CD4-positive, alpha-beta T cell treated with Interleukin-15 for 4 hours (primary cell): ENCODE measurements at regions not wholly inside any gene's neighbourhood (a gene's known extent, or its start where the extent isn't known, plus 50 kb on each side); places are given as distances from the start of the nearest gene placed in this dataset.

Experiments used
- DNase-seq: peaks from one replicate; pipeline ENCODE4 v3.0.0-alpha.2; 2020; ENCODE audit warnings: low spot score

DNA sequence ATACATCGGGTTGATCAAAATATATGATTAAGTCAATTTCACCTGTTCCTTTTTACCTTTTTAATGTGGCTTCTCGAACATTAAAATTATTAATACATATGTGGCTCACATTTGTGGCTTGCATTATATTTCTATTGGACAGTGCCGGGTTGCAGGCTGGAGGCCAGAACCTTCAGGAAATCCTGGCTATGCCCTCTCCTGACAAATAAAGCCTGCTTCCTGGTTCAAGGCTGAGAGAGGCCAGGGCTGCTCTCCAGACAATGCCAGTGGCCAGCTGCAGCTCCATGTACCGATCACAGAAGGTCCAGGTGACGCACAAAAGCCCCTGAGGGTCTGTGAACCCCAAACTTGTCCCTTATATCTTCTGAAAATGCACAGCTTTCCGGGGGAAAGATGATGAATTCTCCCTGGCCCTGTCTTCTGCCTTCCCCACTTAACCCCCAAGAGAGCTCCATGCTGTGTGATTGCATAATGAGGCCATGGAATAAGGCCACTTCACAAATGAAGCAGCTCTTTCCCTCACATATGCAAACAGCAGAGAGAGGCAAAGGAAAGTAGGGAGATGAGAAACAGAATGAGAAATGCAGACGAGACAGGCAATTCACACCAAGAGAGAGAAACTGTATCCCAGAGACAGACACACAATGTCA lies 241.2 kb downstream of the BCOR start:
- DNase-seq: no peak

DNA sequence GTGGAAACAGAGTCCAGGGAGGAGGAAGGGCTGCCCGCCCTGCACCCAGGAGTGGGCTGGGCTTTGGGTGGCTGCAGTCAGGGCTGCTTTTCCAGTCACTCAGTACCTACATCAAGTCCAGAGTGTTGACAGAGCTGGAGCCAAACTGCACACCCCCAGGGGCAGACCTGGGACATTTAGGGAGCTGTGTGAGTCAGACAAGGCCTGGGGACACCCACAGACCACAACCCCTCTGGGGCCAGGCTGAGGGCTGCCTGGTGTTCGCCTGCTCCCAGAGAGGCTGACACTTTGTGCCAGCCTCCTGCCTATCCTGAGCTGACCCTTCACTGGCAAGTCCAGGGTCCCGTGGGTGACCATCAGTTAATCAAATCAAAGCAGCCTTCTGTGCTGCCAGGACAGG lies 240.0 kb downstream of the BCOR start:
- no peak for DNase-seq

DNA sequence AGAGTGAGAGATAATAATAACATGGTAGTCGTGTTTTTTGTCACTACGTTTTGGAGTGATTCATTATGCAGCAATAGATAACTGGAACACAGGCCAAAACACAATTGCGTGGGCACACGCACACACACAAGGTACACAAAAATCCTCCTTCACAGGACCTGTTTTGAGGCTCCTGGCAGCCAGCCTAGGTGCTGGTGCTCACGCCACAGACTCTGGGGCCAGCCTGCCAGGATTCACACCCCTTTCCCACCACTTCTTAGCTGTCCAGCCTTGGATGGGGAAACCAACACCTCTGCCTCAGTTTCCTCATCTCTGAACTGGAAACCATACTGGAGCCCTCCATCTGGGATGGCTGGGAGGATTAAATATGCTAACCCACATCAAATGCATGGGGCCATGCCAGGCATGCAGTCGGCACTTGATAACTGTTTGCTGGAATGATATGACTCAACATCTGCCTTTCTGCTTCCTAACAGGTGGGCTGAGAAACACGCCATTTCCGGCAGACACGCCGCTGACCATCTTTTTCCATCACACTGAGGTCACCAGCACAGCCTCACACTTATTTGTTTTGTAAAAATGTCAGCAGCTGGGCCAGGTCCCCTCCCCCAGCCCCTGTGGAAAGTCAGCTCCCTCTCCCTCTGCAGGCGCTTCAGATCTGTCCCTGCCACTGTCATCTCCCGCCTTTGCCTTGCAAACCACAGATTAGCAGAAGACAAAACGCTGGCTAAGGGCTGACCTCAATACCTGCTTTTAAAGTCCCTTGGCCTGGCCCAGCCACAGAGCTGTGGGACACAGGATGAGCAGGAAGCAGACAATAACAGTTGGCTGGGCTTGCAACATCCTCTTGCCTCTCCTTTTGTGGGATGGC lies 237.5 kb downstream of the BCOR start:
- peak; percentile 74 for DNase-seq

DNA sequence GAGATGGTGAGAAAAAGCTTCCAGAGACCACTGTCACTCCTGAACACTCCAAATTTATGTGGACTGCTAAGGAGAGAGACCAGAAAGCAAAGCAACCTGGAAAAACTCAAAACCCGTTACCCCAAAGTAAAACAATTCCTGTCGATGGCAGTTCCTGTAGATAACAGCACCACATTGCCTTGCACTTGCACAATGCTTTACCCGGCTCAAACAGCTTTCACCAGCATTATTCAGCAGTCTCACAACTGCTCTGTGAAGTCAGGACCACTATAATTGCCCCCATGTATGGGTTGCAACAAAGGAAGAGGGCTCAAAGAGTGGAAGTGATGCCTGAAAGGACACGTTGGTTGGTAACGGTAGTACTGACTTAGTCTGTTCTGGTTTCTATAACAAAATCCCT lies 234.8 kb downstream of the BCOR start:
- DNase-seq: no peak

DNA sequence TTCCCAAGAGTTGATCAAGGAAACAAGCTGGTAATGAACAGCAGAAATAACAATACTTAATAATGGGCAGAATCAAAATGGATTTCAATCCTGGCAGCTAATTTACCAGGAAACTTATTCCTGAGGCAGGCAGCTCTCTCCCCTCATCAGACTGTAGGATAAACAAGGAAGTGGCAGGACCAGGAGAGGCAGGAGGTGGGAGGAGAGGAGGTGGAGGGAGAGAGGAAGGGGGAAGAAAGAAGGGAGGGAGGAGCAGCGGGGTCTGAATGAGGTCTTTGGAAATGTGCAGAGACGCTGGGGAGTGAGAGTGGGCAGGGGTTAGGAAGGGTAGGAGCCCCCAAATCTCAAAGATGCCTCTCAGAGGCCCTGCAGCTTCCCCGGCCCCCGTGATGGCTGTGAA lies 231.5 kb downstream of the BCOR start:
- no peak for DNase-seq

DNA sequence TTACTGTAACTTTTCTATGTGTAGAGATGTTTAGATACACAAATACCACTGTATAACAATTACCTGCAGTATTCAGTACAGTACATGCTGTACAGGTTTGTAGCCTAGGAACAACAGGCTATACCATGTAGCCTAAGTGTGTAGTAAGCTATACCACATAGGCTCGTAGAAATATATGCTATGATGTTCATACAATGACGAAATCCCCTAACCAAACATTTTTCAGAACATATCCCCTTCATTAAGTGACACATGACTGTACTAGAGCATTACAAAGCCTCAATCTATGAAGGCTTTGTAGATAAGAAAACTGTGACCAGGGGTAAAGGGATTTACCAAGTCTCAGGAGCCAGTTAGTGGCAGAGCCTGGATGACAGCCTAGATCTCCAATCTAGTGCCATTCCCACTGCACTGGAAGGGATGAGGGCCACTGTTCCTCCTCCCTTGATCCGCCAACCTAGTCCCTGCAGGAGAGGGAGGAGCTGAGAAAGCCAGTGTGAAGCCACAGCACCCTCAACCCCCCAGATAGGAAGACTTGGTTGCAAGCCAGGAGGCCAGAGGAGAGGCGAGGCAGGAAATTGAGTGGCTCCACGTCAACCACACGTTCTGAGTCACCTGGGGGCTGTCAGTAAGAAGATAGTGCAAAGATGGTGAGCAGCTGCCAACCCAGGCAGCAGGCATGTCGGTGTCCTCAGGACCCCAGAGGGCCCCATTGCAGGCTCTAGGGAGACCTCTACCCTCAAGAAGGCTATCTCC lies 227.7 kb downstream of the BCOR start:
- DNase-seq: peak; percentile 76

DNA sequence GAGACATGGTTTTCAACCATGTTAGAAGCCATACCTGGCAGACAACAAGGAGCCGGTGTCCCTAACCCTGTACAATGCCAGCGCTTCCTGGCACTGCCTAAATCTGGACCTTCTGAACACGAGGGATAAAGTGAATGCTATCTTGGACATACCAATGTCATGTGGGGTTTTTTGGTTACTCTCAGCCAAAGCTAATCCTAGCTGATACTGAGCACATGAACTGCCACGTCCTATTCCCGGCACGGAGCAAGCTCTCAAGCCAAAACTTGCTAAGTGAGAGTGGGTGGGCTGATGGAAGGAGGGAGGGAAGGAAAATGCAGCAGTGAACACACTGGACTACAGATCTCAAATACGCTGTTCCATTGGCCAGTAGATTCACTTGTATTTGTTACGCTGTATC lies 226.1 kb downstream of the BCOR start:
- no peak for DNase-seq

DNA sequence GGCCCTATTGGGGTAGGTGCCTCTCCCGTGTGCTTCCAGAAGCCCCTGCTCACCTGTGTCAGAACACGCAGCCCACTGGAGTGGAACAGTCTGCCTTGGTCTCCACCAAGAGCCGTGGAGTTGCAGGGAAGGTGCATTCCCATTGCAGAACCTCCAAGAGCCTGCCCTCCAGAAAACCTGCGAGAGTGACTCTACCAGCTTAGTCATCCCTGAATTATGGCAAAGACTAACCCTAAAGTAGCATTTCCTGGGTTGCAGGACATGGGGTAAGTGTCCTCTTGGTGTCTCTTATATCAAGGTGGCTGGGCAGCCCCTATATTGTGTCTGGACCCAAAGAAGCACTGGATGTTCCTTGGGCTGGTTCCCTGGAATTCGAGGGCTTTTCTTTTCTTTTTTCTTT lies 224.6 kb downstream of the BCOR start:
- DNase-seq: no peak

DNA sequence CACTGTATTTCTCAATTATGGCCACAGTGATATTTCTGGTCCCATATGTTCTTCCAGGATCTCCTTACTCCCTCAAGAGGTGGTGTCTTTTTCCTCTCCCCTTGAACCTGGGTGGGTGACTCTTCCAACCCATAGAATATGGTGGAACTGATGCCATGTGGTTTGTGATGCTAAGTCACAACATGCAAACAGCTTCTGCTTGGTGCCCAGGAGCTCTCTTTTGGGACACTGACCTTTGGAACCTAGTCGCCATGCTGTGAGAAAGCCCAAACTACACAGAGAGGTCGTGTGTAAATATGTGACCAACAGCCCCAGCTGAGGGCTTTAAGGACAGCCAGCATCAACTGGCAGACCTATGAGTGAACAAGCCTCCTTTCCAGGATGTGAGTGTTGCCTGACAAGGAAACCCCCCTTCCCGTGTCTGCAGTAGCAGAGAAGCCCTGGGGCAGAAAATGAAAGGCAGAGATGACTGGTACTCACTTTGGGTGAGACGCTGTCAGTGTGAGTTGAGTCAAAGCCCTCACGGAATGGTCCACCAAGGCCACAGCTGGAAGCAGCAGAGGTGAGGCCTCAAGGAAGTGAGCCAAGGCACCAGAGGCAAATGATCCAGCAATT lies 223.4 kb downstream of the BCOR start:
- DNase-seq: peak; percentile 39

DNA sequence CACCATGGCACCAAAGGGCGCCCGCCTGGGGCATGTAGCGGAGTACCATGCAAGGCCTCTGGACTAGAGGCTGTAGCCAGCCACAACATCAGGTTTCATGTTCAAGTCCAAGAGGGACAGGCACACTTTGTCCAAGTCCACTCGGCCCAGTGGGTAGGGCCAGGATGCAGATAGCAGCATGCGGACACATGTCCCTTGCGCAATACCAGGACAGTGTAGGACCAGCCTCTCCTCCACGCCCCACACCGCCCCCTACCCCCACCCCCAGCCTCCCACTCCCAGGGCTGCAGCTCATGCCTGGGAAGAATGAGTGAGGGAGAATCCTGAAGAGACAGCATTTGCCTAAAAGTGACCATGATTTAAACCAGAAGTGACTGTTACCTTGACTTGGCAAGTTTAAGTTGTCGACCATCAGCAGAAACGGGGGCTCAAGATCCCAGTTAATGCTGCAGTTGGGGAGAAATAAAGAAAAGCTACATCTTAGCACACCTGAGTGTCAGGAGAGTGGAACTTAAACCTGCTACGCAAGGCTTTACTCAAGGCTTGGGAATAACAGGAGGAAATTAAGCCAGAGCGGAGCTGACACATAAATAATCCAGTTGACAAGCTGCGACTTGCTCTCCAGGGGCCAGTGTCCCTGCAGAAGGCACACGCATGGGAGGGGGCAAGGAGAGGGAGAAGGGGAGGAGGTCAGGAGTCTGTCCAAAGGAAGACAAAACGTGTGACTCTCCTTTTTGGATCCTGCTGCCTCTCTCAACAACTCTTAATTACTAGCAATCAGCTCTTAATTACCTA lies 221.7 kb downstream of the BCOR start:
- DNase-seq: no peak

DNA sequence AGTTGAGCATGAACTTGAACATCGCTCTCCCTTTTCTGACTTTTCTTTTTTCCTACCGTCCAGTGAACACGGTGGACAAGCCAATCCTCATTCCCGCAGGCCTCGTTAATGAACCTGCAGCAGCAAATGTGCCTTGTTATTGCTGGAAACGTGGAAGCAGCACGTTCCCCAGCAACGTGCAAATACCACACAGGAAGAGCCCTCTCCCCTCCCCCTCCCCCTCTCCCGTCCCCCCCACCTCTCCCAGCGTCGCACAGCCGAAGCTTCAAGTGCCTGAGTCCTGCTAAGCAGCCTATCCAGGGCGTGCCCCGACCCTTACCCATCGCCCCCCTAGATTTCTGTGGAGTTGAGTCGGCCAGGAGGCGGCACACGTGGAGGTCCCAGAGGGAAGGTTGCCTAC lies 219.9 kb downstream of the BCOR start:
- DNase-seq: no peak

DNA sequence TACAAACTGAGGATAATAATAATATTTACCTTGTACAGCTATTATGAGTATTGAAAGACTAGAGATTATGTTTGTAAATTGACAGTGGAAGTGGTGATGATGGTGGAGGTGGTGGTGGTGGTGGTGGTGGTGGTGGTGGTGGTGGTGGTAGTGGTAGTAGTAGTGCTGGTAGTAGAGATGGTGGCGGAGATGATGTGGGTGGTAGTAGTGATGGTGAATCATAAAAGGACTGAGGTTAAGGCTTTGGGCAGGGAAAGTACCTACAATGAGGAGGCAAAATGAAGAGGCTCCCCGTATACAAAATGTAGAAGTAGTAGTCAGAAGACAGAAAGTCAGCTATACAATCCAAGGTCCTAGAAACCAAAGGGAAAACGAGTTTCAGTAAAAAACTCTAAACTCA lies 214.1 kb downstream of the BCOR start:
- peak; percentile 31 for DNase-seq

DNA sequence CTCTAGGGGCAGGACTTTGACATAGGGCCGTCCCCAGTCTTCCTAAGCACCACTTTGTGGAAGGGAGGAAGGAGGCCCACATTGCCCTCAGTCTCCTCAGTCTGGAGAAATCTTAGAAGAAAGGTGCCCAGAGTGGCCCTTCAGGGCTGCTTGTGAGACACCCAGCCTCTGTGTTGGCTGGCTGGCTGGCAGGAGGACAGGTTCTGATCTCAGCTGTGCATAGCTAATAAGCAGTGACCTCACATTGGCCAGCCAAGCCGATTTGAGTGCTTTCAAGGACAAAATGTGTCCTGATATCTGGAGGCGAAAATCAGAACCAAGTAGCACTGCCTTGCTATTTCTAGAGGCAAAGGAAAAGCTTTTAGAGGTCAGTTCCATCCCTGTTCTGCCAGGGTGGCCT lies 211.5 kb downstream of the BCOR start:
- no peak for DNase-seq

DNA sequence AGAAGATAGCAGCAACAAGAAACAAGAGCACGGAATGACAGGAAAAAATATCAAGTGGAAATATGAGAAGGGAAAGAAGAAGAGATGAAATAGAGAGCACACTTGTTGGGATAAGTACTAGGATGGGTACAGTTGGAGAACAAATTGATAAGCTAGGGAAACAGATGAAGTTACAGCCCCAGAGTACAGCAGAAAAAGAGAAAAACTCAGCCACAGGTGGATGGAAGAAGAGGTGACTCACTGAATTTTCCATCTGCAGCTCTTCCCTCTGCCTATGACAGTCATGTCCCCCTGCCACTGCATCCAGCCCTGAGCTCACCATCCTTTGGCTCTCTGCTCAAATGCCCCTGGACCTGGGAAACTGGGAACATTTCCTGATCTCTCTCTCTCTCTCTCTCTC lies 209.0 kb downstream of the BCOR start:
- no peak for DNase-seq

DNA sequence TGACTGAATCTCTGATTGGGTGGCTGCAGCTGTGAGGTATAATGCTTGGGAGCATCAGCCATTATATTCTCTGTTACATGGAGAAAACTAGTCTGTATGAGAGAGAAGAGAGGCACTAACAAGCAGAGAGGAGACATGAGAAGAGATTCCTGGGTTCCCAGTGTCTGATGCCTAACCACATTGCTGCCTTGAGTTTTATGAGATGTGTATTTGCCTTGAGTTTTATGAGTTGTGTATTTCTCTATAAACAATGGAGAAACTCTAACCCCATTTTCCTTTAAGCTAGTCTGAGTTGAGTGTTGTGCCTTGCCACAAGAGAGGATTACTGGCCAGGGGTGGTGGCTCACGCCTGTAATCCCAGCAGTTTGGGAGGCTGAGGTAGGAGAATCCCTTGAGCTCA lies 208.1 kb downstream of the BCOR start:
- DNase-seq: no peak

DNA sequence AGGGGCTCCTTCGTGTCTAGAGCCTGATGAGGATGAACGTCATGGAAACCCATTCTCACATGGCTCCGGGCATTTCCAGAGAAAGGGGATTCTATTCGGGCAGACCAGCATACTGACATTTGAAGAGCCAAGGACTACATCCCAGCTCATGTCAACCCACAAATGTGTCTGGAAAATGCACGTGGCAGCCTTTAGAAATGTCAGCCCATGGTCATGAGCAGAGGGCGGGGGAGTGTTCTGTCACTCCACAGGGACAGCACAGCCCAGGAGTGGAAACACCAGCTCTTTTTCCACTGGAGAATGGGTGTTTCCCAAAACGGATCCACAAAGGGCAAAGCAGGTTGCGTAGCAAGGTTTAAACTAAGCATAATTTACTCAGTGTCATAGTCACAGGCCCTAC lies 207.0 kb downstream of the BCOR start:
- no peak for DNase-seq

DNA sequence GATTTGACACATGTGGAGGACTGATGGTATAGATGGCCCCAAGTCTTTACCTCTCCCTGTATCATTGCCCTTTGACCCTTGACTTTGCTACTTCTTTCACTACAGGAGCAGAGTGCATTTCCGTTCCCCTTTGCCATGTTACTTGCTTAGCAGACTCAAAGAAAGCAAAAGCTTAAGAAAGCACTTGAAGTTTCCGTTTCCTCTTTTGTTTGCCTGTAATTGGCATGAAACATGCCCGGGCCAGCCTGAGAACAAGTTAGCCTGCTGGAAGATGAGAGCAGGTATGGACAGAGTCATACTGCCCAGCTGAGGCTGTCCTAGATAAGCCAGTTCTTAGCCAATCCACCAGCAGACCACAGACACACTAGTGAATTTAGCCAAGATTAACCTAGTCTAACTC lies 206.0 kb downstream of the BCOR start:
- DNase-seq: peak; percentile 0

DNA sequence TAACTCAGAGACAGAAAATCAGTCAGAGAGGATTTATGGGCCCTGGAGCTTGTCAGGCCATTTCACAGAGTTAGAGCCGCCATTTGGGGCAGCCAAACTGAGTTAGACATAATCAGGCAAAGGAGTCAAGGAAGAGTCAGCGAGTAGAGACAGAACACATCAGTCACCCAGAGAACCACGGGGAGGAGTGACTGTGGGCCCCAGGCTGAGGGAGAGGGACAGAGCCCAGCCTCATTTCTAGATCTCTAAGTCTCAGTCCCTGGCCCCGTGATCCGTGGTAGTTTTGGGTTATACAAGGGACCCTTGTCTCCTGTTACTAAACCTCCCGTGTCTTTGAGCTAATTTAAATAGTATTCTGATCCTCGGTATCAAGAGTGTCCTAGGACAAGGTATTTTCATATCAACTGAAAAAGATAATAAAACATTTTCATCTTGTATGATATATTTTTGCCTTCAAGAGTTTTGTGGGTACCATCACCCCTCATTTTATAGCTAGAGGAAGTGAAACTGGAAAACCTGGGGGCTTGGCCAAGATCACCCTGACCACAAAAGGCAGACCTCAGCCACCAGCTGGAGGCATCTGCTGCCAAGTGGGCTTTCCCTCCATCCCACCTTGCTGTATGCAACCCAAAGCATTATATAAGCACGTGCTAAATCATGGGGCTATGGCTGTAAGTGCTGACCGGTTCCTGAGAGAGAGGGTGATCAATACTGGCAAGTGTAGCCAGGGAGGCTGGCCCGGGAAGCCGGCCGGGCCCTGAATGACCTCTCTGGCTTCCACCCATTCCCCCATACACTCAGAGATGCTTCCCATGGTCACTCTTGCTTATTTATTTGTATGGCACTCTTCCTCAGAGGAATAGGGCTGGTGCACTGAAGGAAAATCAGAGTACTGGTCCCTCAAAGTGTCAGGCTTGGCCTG lies 204.1 kb downstream of the BCOR start:
- no peak for DNase-seq

DNA sequence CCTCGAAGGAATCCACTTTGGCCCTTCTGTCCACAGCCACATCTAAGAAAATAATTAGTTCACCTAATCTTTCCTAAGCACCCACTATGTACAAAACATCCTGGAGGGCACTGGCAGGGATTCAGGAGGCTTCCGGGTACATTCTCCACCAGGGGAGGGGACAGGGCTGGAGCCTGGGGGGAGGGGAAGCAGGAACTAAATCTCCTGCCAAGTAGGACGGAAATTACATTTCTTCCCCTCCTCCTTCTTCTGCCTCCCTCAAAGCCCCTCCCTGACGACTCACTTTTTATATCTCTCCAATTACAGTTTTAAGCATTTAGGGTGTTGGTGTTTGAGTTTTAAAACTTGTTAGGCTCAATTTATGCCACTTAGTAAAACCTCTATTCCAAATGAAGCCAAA lies 203.1 kb downstream of the BCOR start:
- no peak for DNase-seq

DNA sequence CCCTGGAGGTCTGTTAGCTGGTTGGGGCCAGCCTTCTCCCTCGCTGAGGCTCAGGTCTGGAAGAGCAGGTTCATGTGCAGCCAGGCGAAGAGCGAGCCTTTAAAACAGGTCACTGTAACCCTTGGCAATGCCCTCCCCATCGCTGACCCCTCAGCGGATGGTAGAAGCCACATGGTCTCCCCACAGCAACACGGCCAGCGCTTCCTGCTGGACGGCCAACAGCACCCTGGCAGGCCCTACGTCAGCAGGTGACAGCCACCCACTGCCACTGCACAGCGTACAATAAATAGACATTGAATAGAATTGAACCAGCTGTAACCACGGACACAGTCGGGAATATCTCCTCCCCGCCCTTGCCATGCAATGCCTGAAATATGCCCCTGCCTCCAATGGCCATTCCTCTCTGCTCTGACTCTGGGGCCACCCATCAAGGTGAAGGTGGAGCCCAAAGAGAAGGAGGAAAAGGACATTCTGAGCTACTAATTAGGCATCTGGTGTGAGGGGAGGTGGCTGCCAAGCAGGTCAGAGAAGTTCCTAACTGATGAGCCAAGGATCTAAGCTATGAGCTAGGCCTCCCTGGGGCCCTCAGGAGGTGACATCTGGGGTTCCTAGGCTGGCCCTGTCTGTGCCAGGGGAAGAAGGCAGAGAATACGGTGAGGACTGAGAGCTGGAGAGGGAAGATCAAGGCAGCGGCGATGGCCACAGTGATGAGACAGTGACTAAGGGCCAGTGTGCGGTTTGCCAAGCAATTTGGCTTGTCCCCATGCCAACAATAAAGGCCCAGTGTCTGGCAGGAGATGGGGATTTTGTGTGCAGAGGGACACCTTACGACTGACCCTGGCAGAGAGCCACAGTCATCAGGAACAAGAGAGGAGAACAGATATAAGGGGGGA lies 202.3 kb downstream of the BCOR start:
- DNase-seq: no peak
